HEK293 (cell line): ENCODE measurements at regions not wholly inside any gene's neighbourhood (a gene's known extent, or its start where the extent isn't known, plus 50 kb on each side); places are given as distances from the start of the nearest gene placed in this dataset.

Experiments
- CTCF ChIA-PET: fragments of 350-600 bp; formaldehyde crosslinking; extraction: SDS; loops from one replicate; lab custom pipeline; 2021; ENCODE audit warnings: antibody characterized with exemption; lab: Yijun Ruan, JAX
- POLR2A ChIA-PET: fragments of 300-600 bp; formaldehyde crosslinking; extraction: SDS; loops from one replicate; lab custom pipeline; 2020; ENCODE audit warnings: antibody characterized with exemption, inconsistent platforms; lab: Yijun Ruan, JAX
- H3K27ac ChIP-seq: fragments of 200-500 bp; sonication (Bioruptor generic); 2 replicates; pipeline ENCODE4 v1.5.1; 2014; ENCODE audit warnings: low read depth, low read length, control low read depth, inconsistent platforms; ENCODE audit errors: extremely low read depth
- H3K36me3 ChIP-seq, 2 experiments: fragments of 200-500 bp in 1 of 2; sonication (Bioruptor generic) in 1 of 2; 1 replicate in 1 of 2; 2 replicates in 1 of 2; pipeline ENCODE4 v1.5.1; 2014 to 2017; ENCODE audit warnings: inconsistent platforms in 2 of 2, low read length in 2 of 2; ENCODE audit not compliant: control insufficient read depth in 2 of 2, insufficient read depth in 1 of 2
- H3K4me1 ChIP-seq: fragments of 200-500 bp; sonication (Bioruptor generic); 2 replicates; pipeline ENCODE4 v1.5.1; 2014; ENCODE audit warnings: mild to moderate bottlenecking, low read length, inconsistent platforms; ENCODE audit not compliant: control insufficient read depth, insufficient read depth
- H3K4me3 ChIP-seq: 2 replicates; pipeline ENCODE4 v1.5.1; 2011; ENCODE audit warnings: low read depth, mild to moderate bottlenecking, control low read depth, low read length, moderate library complexity
- H3K9me3 ChIP-seq: fragments of 200-500 bp; sonication (Bioruptor generic); 2 replicates; pipeline ENCODE4 v1.5.1; 2014; ENCODE audit warnings: low read depth, low read length, inconsistent platforms; ENCODE audit not compliant: control insufficient read depth, insufficient read depth
- GLI4 ChIP-seq: fragments of 450-650 bp; formaldehyde crosslinking; IDR thresholded peaks from 2 replicates; pipeline ENCODE4 v1.5.1; 2016; ENCODE audit warnings: missing biosample characterization, missing genetic modification characterization
- KLF10 ChIP-seq: fragments of 450-650 bp; IDR thresholded peaks from 2 replicates; pipeline ENCODE4 v1.5.1; 2018; ENCODE audit warnings: missing biosample characterization, mild to moderate bottlenecking, missing genetic modification characterization
- KLF8 ChIP-seq: fragments of 450-650 bp; formaldehyde crosslinking; IDR thresholded peaks from 2 replicates; pipeline ENCODE4 v1.5.1; 2016; ENCODE audit warnings: missing biosample characterization, missing genetic modification characterization
- ZBTB20 ChIP-seq: fragments of 450-650 bp; formaldehyde crosslinking; IDR thresholded peaks from 2 replicates; pipeline ENCODE4 v1.5.1; 2016; ENCODE audit warnings: missing biosample characterization, missing genetic modification characterization
- ZBTB48 ChIP-seq: fragments of 450-650 bp; formaldehyde crosslinking; IDR thresholded peaks from 2 replicates; pipeline ENCODE4 v1.5.1; 2016; ENCODE audit warnings: missing biosample characterization, missing genetic modification characterization
- ZFP69B ChIP-seq: fragments of 450-650 bp; formaldehyde crosslinking; IDR thresholded peaks from 2 replicates; pipeline ENCODE4 v1.5.1; 2016; ENCODE audit warnings: missing biosample characterization, missing genetic modification characterization
- ZNF146 ChIP-seq: fragments of 450-650 bp; formaldehyde crosslinking; IDR thresholded peaks from 2 replicates; pipeline ENCODE4 v1.5.1; 2016; ENCODE audit warnings: missing biosample characterization, missing genetic modification characterization
- ZNF311 ChIP-seq: fragments of 450-650 bp; formaldehyde crosslinking; IDR thresholded peaks from 2 replicates; pipeline ENCODE4 v1.5.1; 2017; ENCODE audit warnings: missing biosample characterization, missing genetic modification characterization, borderline replicate concordance
- ZNF544 ChIP-seq: fragments of 450-650 bp; formaldehyde crosslinking; IDR thresholded peaks from 2 replicates; pipeline ENCODE4 v1.5.0; 2017; ENCODE audit warnings: missing biosample characterization, missing genetic modification characterization
- ZNF596 ChIP-seq: fragments of 450-650 bp; IDR thresholded peaks from 2 replicates; pipeline ENCODE4 v1.5.0; 2018; ENCODE audit warnings: missing biosample characterization, mild to moderate bottlenecking, missing genetic modification characterization, moderate library complexity
- ZNF623 ChIP-seq: fragments of 450-650 bp; formaldehyde crosslinking; IDR thresholded peaks from 2 replicates; pipeline ENCODE4 v1.5.1; 2016; ENCODE audit warnings: missing biosample characterization, missing genetic modification characterization
- ZNF677 ChIP-seq: fragments of 450-650 bp; IDR thresholded peaks from 2 replicates; pipeline ENCODE4 v1.5.0; 2018; ENCODE audit warnings: missing biosample characterization, mild to moderate bottlenecking, missing genetic modification characterization, moderate library complexity
- ZNF843 ChIP-seq: fragments of 450-650 bp; formaldehyde crosslinking; IDR thresholded peaks from 2 replicates; pipeline ENCODE4 v1.5.1; 2016; ENCODE audit warnings: missing biosample characterization, missing genetic modification characterization
- TF ChIP-seq, protein P1 (sequence below): fragments of 450-650 bp; formaldehyde crosslinking; IDR thresholded peaks from 2 replicates; pipeline ENCODE4 v1.5.1; 2016; ENCODE audit warnings: missing biosample characterization, missing genetic modification characterization
- TF ChIP-seq, protein P2 (sequence below): fragments of 450-650 bp; formaldehyde crosslinking; conservative IDR thresholded peaks from 2 replicates; pipeline ENCODE4 v1.5.1; 2016; ENCODE audit warnings: low read depth, missing biosample characterization, missing genetic modification characterization

DNA sequence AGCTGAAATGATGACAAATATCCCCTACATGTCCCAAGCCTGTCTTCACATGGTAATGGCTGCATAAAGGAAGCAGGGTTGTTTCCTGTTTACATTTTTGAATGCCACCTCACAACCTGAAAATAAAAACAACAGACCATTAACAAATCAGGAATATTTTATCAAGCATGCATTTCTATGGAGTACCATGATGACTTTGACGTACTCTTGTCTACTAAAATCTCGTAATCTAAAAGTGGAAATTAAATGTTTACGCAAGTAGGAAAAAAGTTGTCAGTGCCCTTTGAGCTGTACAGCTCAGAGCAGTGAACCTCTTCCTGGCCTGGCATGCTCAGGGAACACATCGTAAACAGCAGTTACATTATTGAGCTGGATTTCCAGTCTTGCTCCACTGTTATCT, 194.1 kb downstream of the INHBA start:
- Histone ChIP-seq H3K9me3 (no peaks in the 10 kb centered on the region), H3K36me3 (no peaks in the 10 kb centered on the region), H3K27ac (no peak overlapping the region), H3K4me1 (no peaks in the 10 kb centered on the region), H3K4me3 (no peak overlapping the region)
- POLR2A ChIA-PET: no interaction called here
- CTCF ChIA-PET: interaction anchor here (0.8 kb wide), 1 partner anchor 506 kb away, joined by 3 read pairs; no protein-coding TSS in a partner anchor
- no peak for TF ChIP-seq KLF8 (tag by site-specific recombination)
- TF ChIP-seq ZFP69B (tag by site-specific recombination): no peak
- no peak for TF ChIP-seq ZNF146 (tag by site-specific recombination)
- TF ChIP-seq ZNF623 (tag by site-specific recombination): no peak
- no peak for TF ChIP-seq ZBTB20
- TF ChIP-seq ZNF596 (tag by site-specific recombination): no peak

DNA sequence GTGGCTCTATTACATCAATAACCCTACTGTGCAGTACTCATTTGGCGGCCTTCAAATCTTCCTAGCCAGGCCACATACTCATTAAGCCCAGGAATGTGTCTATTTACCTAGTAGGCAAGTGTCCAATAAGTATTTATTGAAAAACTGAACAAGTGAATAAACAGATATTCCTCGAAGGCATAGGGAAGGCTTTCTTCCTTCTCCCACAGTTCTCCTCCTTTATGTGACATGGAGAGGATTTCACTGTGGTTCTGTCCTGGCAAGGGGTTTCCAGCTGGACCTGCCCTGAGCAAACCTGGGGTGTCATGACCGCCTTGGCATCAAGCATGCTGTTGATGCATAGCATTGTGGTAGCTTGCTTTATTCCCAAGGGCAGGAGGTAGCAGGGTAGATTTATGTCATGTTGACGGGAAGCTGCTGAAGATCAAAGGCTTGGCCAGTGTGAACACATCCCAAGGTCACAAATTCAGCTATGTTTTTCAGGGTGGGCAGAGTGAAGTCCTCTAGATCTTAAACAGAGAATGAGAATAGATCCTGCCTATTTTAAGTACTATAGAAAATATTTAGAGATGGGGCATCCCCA, 195.1 kb downstream of the INHBA start:
- Histone ChIP-seq H3K27ac (no peak overlapping the region), H3K4me1 (no peaks in the 10 kb centered on the region), H3K4me3 (no peak overlapping the region), H3K9me3 (no peaks in the 10 kb centered on the region)
- CTCF ChIA-PET: interaction anchor here (0.8 kb wide), 1 partner anchor 505 kb away, joined by 3 read pairs; no protein-coding TSS in a partner anchor
- POLR2A ChIA-PET: no interaction called here
- TF ChIP-seq KLF10 (tag by site-specific recombination): no peak
- TF ChIP-seq ZNF677: no peak
- no peak for TF ChIP-seq ZBTB48
- TF ChIP-seq, protein P1, sequence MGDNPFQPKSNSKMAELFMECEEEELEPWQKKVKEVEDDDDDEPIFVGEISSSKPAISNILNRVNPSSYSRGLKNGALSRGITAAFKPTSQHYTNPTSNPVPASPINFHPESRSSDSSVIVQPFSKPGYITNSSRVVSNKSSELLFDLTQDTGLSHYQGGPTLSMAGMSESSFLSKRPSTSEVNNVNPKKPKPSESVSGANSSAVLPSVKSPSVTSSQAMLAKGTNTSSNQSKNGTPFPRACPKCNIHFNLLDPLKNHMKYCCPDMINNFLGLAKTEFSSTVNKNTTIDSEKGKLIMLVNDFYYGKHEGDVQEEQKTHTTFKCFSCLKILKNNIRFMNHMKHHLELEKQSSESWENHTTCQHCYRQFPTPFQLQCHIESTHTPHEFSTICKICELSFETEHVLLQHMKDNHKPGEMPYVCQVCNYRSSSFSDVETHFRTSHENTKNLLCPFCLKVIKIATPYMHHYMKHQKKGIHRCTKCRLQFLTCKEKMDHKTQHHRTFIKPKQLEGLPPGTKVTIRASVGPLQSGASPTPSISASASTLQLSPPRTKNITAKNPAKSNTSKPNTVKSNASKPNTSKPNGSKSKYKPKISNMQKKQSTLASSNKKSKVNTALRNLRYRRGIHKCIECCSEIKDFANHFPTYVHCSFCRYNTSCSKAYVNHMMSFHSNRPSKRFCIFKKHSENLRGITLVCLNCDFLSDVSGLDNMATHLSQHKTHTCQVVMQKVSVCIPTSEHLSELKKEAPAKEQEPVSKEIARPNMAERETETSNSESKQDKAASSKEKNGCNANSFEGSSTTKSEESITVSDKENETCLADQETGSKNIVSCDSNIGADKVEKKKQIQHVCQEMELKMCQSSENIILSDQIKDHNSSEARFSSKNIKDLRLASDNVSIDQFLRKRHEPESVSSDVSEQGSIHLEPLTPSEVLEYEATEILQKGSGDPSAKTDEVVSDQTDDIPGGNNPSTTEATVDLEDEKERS (tag by site-specific recombination): no peak
- TF ChIP-seq ZNF544 (tag by site-specific recombination): no peak
- no peak for TF ChIP-seq GLI4 (tag by site-specific recombination)
- no peak for TF ChIP-seq ZNF843 (tag by site-specific recombination)
- TF ChIP-seq ZNF311 (tag by site-specific recombination): no peak
- TF ChIP-seq, protein P2, sequence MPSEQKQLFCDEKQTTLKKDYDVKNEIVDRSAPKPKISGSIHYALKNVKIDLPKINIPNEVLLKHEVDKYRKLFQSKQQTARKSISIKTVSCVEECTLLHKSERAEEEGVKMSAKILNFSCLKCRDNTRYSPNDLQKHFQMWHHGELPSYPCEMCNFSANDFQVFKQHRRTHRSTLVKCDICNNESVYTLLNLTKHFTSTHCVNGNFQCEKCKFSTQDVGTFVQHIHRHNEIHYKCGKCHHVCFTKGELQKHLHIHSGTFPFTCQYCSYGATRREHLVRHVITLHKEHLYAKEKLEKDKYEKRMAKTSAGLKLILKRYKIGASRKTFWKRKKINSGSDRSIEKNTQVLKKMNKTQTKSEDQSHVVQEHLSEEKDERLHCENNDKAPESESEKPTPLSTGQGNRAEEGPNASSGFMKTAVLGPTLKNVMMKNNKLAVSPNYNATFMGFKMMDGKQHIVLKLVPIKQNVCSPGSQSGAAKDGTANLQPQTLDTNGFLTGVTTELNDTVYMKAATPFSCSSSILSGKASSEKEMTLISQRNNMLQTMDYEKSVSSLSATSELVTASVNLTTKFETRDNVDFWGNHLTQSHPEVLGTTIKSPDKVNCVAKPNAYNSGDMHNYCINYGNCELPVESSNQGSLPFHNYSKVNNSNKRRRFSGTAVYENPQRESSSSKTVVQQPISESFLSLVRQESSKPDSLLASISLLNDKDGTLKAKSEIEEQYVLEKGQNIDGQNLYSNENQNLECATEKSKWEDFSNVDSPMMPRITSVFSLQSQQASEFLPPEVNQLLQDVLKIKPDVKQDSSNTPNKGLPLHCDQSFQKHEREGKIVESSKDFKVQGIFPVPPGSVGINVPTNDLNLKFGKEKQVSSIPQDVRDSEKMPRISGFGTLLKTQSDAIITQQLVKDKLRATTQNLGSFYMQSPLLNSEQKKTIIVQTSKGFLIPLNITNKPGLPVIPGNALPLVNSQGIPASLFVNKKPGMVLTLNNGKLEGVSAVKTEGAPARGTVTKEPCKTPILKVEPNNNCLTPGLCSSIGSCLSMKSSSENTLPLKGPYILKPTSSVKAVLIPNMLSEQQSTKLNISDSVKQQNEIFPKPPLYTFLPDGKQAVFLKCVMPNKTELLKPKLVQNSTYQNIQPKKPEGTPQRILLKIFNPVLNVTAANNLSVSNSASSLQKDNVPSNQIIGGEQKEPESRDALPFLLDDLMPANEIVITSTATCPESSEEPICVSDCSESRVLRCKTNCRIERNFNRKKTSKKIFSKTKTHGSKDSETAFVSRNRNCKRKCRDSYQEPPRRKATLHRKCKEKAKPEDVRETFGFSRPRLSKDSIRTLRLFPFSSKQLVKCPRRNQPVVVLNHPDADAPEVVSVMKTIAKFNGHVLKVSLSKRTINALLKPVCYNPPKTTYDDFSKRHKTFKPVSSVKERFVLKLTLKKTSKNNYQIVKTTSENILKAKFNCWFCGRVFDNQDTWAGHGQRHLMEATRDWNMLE (tag by site-specific recombination): no peak
- TF ChIP-seq, all 188 proteins: peak for 0
- no peaks in the 10 kb centered on the region for H3K36me3 ChIP-seq
